ENCODE measurements at regions not wholly inside any gene's neighbourhood (a gene's known extent, or its start where the extent isn't known, plus 50 kb on each side); places are given as distances from the start of the nearest gene placed in this dataset.

GRCh38 chr11:116665523-116665922 lies 107.3 kb downstream of the BUD13 start:
- no peak overlapping the region for H2AFZ ChIP-seq (ENCODE audit: low read depth, low read length)
- no peaks in the 10 kb centered on the region for H4K20me1 ChIP-seq (ENCODE audit: insufficient read depth, low read length)
- peaks cover 16% of the 10 kb centered on the region; the same call in 1 of the 2 replicates for H3K9me3 ChIP-seq (ENCODE audit: insufficient read depth, low read length)
- H3K4me2 ChIP-seq (ENCODE audit: low read length): no peak overlapping the region
- TF ChIP-seq EZH2phosphoT487 (IDR thresholded peaks at IDR 0.05; ENCODE audit: low read depth): no peak
- TF ChIP-seq CTCF (IDR thresholded peaks at IDR 0.05; ENCODE audit: low read depth, low read length): no peak
- no peak overlapping the region for H3K27ac ChIP-seq (ENCODE audit: low read length)
- H3K4me1 ChIP-seq (ENCODE audit: low read length): no peaks in the 10 kb centered on the region
- H3K27me3 ChIP-seq (ENCODE audit: low read depth, low read length): peaks cover 27% of the 10 kb centered on the region
- no peaks in the 10 kb centered on the region for H3K79me2 ChIP-seq (ENCODE audit: low read length)
- H3K9ac ChIP-seq (ENCODE audit: low read length): no peak overlapping the region
- H3K4me3 ChIP-seq (ENCODE audit: low read length): no peak overlapping the region
- no peaks in the 10 kb centered on the region for H3K36me3 ChIP-seq (replicated peaks; ENCODE audit: low read depth, low read length)

GRCh38 chr11:116661056-116661455 lies 111.7 kb downstream of the BUD13 start:
- Histone ChIP-seq H3K4me2 (ENCODE audit: low read length) (no peak overlapping the region), H3K27me3 (ENCODE audit: low read depth, low read length) (peaks cover 30% of the 10 kb centered on the region), H3K27ac (ENCODE audit: low read length) (no peak overlapping the region), H2AFZ (ENCODE audit: low read depth, low read length) (no peak overlapping the region), H3K4me1 (ENCODE audit: low read length) (no peaks in the 10 kb centered on the region), H3K9me3 (ENCODE audit: insufficient read depth, low read length) (peaks cover 10% of the 10 kb centered on the region; the same call in 1 of the 2 replicates), H3K79me2 (ENCODE audit: low read length) (no peaks in the 10 kb centered on the region), H3K36me3 (replicated peaks; ENCODE audit: low read depth, low read length) (no peaks in the 10 kb centered on the region), H3K4me3 (ENCODE audit: low read length) (no peak overlapping the region), H4K20me1 (ENCODE audit: insufficient read depth, low read length) (no peaks in the 10 kb centered on the region), H3K9ac (ENCODE audit: low read length) (no peak overlapping the region)
- TF ChIP-seq EZH2phosphoT487 (IDR thresholded peaks at IDR 0.05; ENCODE audit: low read depth) (no peak), CTCF (IDR thresholded peaks at IDR 0.05; ENCODE audit: low read depth, low read length) (no peak)

GRCh38 chr11:116660011-116660410 lies 112.8 kb downstream of the BUD13 start:
- Histone ChIP-seq H3K4me3 (ENCODE audit: low read length) (no peak overlapping the region), H4K20me1 (ENCODE audit: insufficient read depth, low read length) (no peaks in the 10 kb centered on the region), H3K27ac (ENCODE audit: low read length) (no peak overlapping the region), H3K27me3 (ENCODE audit: low read depth, low read length) (peaks cover 25% of the 10 kb centered on the region), H3K9ac (ENCODE audit: low read length) (no peak overlapping the region), H2AFZ (ENCODE audit: low read depth, low read length) (no peak overlapping the region), H3K9me3 (ENCODE audit: insufficient read depth, low read length) (peaks cover under 1% of the 10 kb centered on the region; the same call in 1 of the 2 replicates), H3K79me2 (ENCODE audit: low read length) (no peaks in the 10 kb centered on the region), H3K4me1 (ENCODE audit: low read length) (no peaks in the 10 kb centered on the region), H3K36me3 (replicated peaks; ENCODE audit: low read depth, low read length) (no peaks in the 10 kb centered on the region), H3K4me2 (ENCODE audit: low read length) (no peak overlapping the region)
- TF ChIP-seq EZH2phosphoT487 (IDR thresholded peaks at IDR 0.05; ENCODE audit: low read depth): no peak
- TF ChIP-seq CTCF (IDR thresholded peaks at IDR 0.05; ENCODE audit: low read depth, low read length): no peak

GRCh38 chr11:116658876-116659535 lies 113.8 kb downstream of the BUD13 start:
- H3K9me3 ChIP-seq (ENCODE audit: insufficient read depth, low read length): no peaks in the 10 kb centered on the region
- H3K27ac ChIP-seq (ENCODE audit: low read length): no peak overlapping the region
- no peak overlapping the region for H3K4me3 ChIP-seq (ENCODE audit: low read length)
- no peak for TF ChIP-seq CTCF (IDR thresholded peaks at IDR 0.05; ENCODE audit: low read depth, low read length)
- TF ChIP-seq EZH2phosphoT487 (IDR thresholded peaks at IDR 0.05; ENCODE audit: low read depth): no peak
- no peak overlapping the region for H3K9ac ChIP-seq (ENCODE audit: low read length)
- H3K27me3 ChIP-seq (ENCODE audit: low read depth, low read length): peaks cover 21% of the 10 kb centered on the region
- H3K36me3 ChIP-seq (replicated peaks; ENCODE audit: low read depth, low read length): no peaks in the 10 kb centered on the region
- no peaks in the 10 kb centered on the region for H3K79me2 ChIP-seq (ENCODE audit: low read length)
- no peak overlapping the region for H3K4me2 ChIP-seq (ENCODE audit: low read length)
- H2AFZ ChIP-seq (ENCODE audit: low read depth, low read length): no peak overlapping the region
- no peaks in the 10 kb centered on the region for H3K4me1 ChIP-seq (ENCODE audit: low read length)
- no peaks in the 10 kb centered on the region for H4K20me1 ChIP-seq (ENCODE audit: insufficient read depth, low read length)

Data from OCI-LY3 (cell line).